T-helper 1 cell treated with Interleukin-12 subunit alpha and Interleukin-12 subunit beta and Interleukin-4 antibody, amounts not matched to agents 30 ng/mL and 1 ng/mL, for 36 hours (primary cell): ENCODE measurements at regions not wholly inside any gene's neighbourhood (a gene's known extent, or its start where the extent isn't known, plus 50 kb on each side); places are given as distances from the start of the nearest gene placed in this dataset.
"Not testable (repeated sequence)": the region's sequence is repeated elsewhere in the genome, so short reads cannot be mapped to it uniquely, and the experiment has no call there.

Source experiments
- intact Hi-C: fragments of 100-400 bp; cut with micrococcal nuclease; formaldehyde crosslinking; loops from one replicate; pipeline ENCODE4 v1.15.1; 2024

- intact Hi-C loops: no loop called here
Observed at GRCh38 chr3:81989758-81990157, 228.3 kb upstream of the GBE1 start.

GRCh38 chr3:81989274-81989673 is 227.8 kb upstream of the GBE1 start:
- intact Hi-C loops: no loop called here

- intact Hi-C loops: not testable (repeated sequence)
Observed at GRCh38 chr3:81987412-81987811, 226.0 kb upstream of the GBE1 start.

DNA sequence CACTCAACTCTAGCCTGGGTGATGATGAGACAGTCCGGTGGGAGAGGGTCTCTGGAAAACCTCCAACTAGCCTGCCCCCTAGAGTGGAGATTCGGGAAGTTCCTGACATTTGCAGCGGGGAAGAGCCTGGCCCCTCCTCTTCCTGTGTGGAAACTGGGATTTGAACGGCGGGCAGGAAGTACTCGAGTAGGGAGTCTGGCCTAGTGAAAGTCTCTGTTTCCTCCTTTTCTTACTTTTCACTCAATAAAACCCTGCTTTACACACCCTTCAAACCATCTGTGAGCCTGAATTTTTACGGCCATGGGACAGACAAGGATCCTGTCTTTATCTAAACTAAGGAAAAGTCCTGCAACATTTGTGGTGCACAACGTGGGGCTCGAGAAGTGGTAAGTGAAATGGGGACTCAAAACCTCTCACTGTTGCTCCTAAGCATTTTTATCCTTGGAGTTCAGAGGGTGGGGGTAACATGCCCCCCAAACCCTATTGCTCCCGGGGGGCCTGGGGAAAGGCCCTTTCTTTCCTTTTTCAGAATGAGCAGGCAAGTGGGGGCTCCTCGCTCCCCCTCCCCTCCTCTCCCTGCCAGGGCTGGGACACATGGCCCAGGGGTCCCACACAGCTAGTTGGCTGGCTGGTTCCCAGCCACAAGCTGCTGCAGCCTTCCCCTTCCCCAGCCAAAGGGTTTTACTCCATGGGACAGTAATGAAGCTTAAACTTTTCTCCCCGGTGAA is 224.7 kb upstream of the GBE1 start:
- intact Hi-C loops: no loop called here

- intact Hi-C loops: no loop called here
Observed at GRCh38 chr3:81983382-81983781, 221.9 kb upstream of the GBE1 start.

- intact Hi-C loops: no loop called here
Observed at GRCh38 chr3:81980596-81981494, 219.4 kb upstream of the GBE1 start.

GRCh38 chr3:81974751-81975150 is 213.3 kb upstream of the GBE1 start:
- intact Hi-C loops: no loop called here

GRCh38 chr3:81968658-81969057 is 207.2 kb upstream of the GBE1 start:
- intact Hi-C loops: no loop called here

GRCh38 chr3:81967393-81967792 is 205.9 kb upstream of the GBE1 start:
- intact Hi-C loops: no loop called here

DNA sequence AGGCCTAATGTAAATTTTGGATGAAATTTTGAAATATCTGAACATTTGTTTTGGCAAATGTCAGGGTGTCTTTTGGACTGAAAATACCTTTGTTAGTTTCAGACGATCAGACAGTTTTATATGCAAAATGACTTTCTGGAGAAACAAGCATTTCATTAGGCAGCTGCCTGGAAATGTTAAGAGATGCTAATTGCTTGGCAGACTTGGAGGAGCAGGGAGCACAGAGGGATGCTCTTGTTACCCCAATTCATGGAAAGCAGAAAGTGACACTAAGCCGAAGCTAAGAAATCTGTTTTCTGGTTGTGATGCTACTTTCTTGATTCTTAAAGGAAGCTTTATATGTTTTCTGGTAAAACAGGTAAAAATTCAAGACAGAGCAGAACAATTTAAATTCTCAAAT is 204.3 kb upstream of the GBE1 start:
- intact Hi-C loops: no loop called here

DNA sequence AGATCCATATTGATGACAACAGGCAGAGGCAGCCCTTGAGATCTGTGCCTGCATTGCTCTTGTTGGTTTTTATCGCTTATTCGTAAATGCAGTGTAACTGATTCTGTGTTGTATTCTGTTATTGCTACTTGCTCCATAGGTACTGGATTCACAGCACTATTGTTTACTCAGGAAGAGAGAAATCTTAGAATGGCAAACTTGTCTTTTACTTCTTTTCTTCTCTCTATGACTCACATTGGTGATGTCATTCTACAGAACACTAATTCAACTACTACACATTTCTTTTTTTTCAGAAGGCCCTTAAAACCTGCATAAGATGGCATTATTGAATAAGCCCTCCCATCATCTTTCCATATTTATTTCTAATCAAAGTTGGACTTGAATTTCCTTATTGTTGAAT is 201.0 kb upstream of the GBE1 start:
- intact Hi-C loops: no loop called here

DNA sequence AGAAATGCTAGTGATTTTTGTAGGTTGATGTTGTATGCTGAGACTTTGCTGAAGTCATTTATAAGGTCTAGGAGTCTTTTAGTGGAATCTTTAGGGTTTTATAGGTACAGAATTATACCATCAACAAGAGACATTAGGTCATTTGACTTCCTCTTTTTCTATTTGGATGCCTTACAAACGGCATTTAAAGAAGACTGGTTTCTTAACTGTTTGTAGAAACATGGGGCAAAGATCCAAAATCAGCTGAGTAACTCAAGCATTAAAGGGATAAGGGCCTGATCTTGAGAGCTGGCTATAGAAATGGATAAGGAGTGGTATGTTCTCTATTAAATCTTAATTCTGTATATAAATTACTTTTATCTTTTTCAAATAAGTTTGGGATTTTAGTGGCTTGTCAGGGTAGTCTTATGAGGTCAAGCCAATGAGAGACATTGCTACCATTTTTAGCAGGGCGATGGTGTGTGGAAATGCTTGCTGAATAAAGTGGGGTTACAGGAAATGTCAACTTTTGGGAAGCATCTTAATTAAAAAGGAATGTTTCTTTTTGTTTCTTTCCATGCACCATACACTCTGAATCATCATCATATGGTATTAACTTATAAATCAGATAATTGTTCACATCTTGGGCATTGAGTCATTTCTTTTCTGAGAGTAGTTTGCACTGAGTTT is 197.7 kb upstream of the GBE1 start:
- intact Hi-C loops: no loop called here

GRCh38 chr3:81955878-81956277 is 194.4 kb upstream of the GBE1 start:
- intact Hi-C loops: no loop called here

GRCh38 chr3:81953111-81953510 is 191.7 kb upstream of the GBE1 start:
- intact Hi-C loops: no loop called here

DNA sequence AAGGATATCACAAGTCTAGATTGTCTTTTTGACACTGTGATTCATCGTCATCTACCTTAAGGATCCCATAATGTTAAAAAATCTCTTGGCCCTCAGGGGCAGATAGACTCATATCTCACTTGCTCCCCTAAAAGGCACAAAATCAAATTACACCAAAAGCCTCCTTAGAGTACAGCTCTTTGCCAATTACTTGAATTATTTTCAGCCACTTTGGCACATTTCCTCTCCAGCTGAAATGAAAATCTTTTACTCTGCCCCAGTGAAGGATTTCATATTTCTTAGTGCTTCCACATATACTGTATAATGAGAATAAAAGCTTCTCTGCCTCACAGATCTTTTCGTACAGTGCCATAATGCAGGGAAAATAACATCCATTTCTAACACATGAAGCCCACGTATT is 190.7 kb upstream of the GBE1 start:
- intact Hi-C loops: no loop called here

- intact Hi-C loops: no loop called here
Observed at GRCh38 chr3:81951636-81952035, 190.2 kb upstream of the GBE1 start.

GRCh38 chr3:81951106-81951505 is 189.7 kb upstream of the GBE1 start:
- intact Hi-C loops: no loop called here

- intact Hi-C loops: no loop called here
Observed at GRCh38 chr3:81947359-81947758, 185.9 kb upstream of the GBE1 start.

DNA sequence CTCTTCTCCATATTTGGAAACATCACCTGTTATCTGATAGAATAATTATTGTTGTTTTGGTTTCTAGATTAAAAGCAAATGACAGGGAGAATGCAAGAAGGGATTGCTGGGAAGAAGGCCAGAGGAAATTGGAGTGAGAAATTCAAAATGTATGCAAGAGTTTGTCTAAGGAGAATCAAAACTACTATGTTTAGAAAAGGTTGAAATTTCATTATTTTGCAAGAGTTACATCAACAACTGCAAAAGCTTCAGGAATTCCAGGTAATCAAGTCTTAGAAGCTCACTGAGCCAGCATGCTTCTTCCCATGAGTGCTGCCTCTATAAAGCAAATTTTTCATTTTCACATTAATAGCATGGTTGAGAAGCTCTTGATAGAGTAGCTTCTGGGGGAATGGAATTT is 177.2 kb upstream of the GBE1 start:
- intact Hi-C loops: no loop called here

GRCh38 chr3:81936817-81937216 is 175.4 kb upstream of the GBE1 start:
- intact Hi-C loops: no loop called here

DNA sequence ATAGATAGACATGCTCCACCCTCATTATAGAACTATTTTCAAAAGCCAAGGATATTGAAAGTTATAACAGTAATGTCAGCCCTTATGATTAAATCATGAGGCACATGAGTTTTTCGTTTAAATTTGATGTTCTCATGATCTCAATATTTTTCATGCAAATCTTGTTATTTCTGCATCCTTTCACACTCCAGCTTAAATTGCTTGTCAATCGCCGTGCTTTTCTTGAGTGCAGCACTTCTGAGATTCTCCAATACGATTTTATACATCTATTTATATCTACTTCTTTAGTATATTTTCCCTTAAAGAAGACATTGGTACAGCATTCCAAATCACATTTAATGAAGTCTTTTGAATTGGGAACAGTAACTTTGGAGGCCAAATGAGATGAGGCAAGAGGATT is 171.2 kb upstream of the GBE1 start:
- intact Hi-C loops: no loop called here
